ENCODE measurements at regions not wholly inside any gene's neighbourhood (a gene's known extent, or its start where the extent isn't known, plus 50 kb on each side); places are given as distances from the start of the nearest gene placed in this dataset.

DNA sequence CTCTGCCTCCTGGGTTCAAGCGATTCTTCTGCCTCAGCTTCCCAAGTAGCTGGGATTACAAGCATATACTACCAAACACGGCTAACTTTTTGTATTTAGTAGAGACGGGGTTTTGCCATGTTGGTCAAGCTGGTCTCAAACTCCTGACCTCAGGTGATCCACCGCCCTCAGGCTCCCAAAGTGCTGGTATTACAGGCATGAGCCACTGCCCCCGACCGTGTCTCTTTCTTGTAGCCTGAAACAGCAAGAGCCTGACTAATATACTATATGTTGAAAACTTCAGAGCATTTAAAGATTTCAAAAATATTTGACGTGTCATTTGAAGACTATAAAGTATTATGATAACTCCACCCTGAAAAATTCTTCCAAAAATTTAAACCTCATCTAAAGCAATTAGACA is 71.7 kb upstream of the ZNF648 start:
- peaks cover 15% of the 10 kb centered on the region for H3K4me1 Mint-ChIP-seq
- H3K4me3 Mint-ChIP-seq = no peak overlapping the region
- CTCF ChIA-PET = interaction anchor here (1.0 to 1.2 kb wide), 2 partner anchors 10 kb away, joined by 3 to 4 read pairs; no protein-coding TSS in a partner anchor
- no peak for DNase-seq
- H3K27ac Mint-ChIP-seq = no peak overlapping the region
- H3K9me3 Mint-ChIP-seq = peaks cover 22% of the 10 kb centered on the region
- H3K27me3 Mint-ChIP-seq = peaks cover 4% of the 10 kb centered on the region
- peaks cover 3% of the 10 kb centered on the region for H3K36me3 Mint-ChIP-seq

- no peaks in the 10 kb centered on the region for H3K4me1 Mint-ChIP-seq
- peaks cover 8% of the 10 kb centered on the region for H3K27me3 Mint-ChIP-seq
- H3K27ac Mint-ChIP-seq = no peak overlapping the region
- H3K9me3 Mint-ChIP-seq = peaks cover 11% of the 10 kb centered on the region
- CTCF ChIA-PET = interaction anchor here (0.8 to 1.8 kb wide), 2 partner anchors 14 kb away, joined by 3 to 7 read pairs; no protein-coding TSS in a partner anchor
- no peak for DNase-seq
- no peak overlapping the region for H3K4me3 Mint-ChIP-seq
- peaks cover 3% of the 10 kb centered on the region for H3K36me3 Mint-ChIP-seq
Measured at GRCh38 chr1:182129398-182129797, 67.9 kb upstream of the ZNF648 start.

DNA sequence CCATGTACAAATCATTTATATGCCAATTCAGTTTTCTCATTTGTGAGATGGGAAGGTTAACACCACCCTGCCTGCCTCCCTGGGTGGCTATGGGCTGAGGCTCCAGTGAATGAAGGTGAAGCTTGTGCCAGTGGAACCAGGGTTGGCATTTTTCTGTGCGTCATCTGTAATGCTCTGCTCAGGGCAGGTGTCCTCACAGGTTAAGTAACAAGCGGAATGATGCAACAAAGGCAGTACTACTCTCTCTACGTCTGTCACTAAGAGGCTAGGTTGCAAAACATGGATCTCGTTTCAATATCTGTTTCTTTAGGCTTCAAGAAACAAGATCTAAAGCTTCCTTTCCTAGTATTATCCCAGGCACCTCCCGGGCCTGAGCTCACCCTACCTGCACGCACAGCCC is 67.0 kb upstream of the ZNF648 start:
- Mint-ChIP-seq H3K27ac (no peak overlapping the region), H3K27me3 (peaks cover 12% of the 10 kb centered on the region), H3K36me3 (no peaks in the 10 kb centered on the region), H3K4me1 (no peaks in the 10 kb centered on the region), H3K4me3 (no peak overlapping the region), H3K9me3 (peaks cover 3% of the 10 kb centered on the region)
- no peak for DNase-seq
- CTCF ChIA-PET = interaction anchor here (0.8 kb wide), 1 partner anchor 15 kb away, joined by 3 read pairs; no protein-coding TSS in a partner anchor

DNA sequence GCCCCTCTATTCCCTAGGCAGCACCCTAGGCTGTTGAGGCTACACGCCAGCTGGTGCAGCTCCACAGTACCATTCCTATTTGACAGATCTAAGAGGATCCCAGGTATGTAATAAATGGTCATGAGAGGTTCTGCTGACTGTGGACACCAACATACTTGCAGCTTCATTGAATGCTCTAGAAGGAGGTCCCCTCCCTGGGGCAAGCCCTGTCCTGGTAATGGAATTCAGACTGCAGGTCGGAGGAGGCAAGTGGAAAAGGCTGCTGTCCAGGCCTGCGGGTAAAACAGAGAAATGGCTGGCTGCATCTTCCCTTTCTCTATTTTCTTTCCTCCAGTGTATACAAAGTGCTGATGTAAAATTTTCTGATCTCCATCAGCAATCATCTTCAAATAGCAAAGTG is 66.1 kb upstream of the ZNF648 start:
- H3K4me3 Mint-ChIP-seq = no peak overlapping the region
- no peaks in the 10 kb centered on the region for H3K4me1 Mint-ChIP-seq
- H3K9me3 Mint-ChIP-seq = no peaks in the 10 kb centered on the region
- H3K27me3 Mint-ChIP-seq = peaks cover 12% of the 10 kb centered on the region
- no peak for DNase-seq
- CTCF ChIA-PET = no interaction called here
- no peak overlapping the region for H3K27ac Mint-ChIP-seq
- H3K36me3 Mint-ChIP-seq = no peaks in the 10 kb centered on the region

GRCh38 chr1:182126272-182126800 is 64.8 kb upstream of the ZNF648 start:
- Mint-ChIP-seq H3K27ac (no peak overlapping the region), H3K4me3 (no peak overlapping the region), H3K4me1 (no peaks in the 10 kb centered on the region), H3K9me3 (no peaks in the 10 kb centered on the region), H3K36me3 (no peaks in the 10 kb centered on the region), H3K27me3 (peaks cover 16% of the 10 kb centered on the region)
- no peak for DNase-seq
- CTCF ChIA-PET = no interaction called here

DNA sequence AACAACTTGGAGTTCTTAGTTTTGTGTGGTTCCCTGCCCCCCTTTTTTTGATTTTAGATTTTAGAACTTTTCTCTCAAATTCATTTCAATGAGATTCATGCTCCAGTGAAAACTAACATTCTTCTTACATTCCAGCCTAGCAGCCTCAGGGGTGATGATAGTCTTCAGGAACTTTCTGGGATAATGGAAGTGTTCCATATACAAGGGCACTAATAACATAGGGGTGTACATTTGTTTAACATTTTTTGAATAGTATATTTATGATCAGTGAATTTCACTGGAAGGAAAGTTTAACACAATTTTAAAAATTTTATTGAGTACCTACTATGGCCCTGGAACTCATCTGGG is 61.4 kb upstream of the ZNF648 start:
- Mint-ChIP-seq H3K27me3 (peaks cover 12% of the 10 kb centered on the region), H3K27ac (no peak overlapping the region)
- CTCF ChIA-PET = no interaction called here

DNA sequence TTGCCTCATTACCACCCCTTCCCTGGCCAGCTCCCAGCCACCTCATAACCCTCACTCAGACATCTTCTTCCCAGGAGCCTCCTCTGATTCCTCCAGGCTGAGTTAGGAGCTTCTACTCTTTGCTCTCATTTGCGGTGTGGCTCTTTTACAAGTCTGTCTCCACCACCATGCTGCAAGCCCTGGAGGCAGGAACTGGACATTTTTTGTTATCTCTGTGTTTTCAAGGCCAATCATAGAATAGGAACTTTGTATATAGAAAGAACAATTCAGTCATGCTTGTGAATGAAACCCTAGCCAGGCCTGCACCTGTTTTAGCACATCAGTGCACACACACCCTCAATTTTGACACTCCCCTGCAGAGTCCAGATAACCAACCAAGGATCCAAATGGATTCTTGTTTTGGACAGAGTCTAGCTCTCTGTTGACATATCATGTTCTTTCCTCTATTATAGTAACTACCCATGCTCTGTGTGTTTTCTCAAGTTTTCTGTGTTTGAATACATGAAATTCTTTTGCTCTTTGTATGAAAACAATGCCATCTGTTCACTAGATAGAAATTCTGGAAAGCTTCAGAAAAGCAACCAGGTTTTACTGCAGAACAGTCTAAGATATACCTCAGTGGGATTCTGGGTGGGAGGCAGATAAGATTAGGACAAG is 60.9 kb upstream of the ZNF648 start:
- CTCF ChIA-PET = interaction anchor here (0.8 kb wide), 1 partner anchor 21 kb away, joined by 3 read pairs; no protein-coding TSS in a partner anchor
- Mint-ChIP-seq H3K9me3 (no peaks in the 10 kb centered on the region), H3K36me3 (no peaks in the 10 kb centered on the region), H3K27me3 (peaks cover 13% of the 10 kb centered on the region), H3K4me3 (no peak overlapping the region), H3K4me1 (no peaks in the 10 kb centered on the region), H3K27ac (no peak overlapping the region)
- DNase-seq = no peak

More for the DNA sequence above, 61.4 kb upstream of the ZNF648 start:
- Mint-ChIP-seq H3K4me3 (no peak overlapping the region), H3K36me3 (no peaks in the 10 kb centered on the region), H3K4me1 (no peaks in the 10 kb centered on the region), H3K9me3 (no peaks in the 10 kb centered on the region)
- no peak for DNase-seq

DNA sequence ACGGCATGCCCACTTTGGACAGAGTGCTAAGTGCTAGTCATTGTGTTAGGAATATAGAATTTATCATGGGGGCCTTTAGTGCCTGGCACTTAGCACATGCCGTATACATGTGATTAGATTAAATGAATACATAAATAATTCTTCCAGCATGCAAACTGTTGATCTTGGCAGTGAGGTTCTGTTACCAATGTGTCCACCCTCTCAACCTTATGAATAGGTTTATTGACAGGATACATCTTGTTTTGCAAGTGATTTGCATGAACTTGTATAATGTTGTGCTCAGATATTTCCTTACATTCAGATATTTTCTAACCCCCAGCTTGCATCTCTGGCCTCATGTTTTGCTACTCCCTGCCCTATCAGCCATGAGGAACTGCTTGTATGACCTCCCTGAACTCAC is 60.3 kb upstream of the ZNF648 start:
- Mint-ChIP-seq H3K27me3 (peaks cover 16% of the 10 kb centered on the region), H3K36me3 (no peaks in the 10 kb centered on the region), H3K27ac (no peak overlapping the region), H3K4me3 (no peak overlapping the region), H3K9me3 (no peaks in the 10 kb centered on the region), H3K4me1 (no peaks in the 10 kb centered on the region)
- CTCF ChIA-PET = interaction anchor here (0.8 kb wide), 1 partner anchor 22 kb away, joined by 3 read pairs; no protein-coding TSS in a partner anchor
- no peak for DNase-seq

DNA sequence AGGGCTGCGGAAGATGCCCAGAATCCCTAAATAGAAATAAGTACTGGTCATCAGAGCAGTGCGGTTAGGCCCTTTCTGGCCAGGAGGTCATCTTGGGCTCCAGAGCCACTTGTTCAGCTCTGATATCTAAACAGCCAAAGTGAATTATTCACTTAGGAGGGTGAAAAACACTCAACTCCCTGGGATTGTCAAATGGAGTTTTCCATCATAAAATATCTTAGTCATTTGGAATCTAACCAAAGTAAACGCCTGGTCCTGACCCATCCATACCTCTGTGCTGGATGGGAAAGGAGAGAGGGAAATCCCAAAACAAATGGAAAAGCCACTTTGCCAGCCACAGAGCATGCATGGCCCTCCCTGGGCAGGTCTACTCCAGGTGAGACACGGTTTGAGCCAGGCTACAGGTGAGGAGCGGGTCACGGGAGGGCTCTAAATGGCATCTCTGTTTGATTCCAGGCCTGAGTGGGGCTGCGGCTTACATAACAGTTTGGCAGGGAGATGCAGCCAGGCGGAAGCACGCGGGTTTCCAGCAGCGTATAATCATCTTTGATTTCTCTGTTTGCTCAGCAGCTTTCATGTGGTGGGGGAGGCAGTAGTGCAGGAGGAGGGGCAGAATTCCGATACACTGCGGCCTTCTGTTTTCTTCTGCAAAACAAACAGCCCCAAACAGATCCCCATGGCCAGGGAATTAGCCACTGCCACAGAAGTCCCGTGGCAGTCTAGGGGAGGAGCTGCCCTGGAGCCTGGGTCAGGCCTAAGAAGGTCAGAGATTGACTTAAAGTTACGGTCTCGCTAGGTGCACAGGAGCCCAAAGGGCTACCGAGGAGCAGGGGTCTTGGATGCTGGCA is 59.1 kb upstream of the ZNF648 start:
- no peaks in the 10 kb centered on the region for H3K36me3 Mint-ChIP-seq
- H3K9me3 Mint-ChIP-seq = no peaks in the 10 kb centered on the region
- H3K27me3 Mint-ChIP-seq = peaks cover 23% of the 10 kb centered on the region
- H3K4me3 Mint-ChIP-seq = no peak overlapping the region
- CTCF ChIA-PET = no interaction called here
- H3K27ac Mint-ChIP-seq = no peak overlapping the region
- H3K4me1 Mint-ChIP-seq = no peaks in the 10 kb centered on the region
- DNase-seq = no peak

GRCh38 chr1:182119631-182120030 is 58.1 kb upstream of the ZNF648 start:
- Mint-ChIP-seq H3K4me3 (no peak overlapping the region), H3K9me3 (no peaks in the 10 kb centered on the region), H3K27me3 (peaks cover 29% of the 10 kb centered on the region), H3K36me3 (no peaks in the 10 kb centered on the region), H3K27ac (no peak overlapping the region), H3K4me1 (no peaks in the 10 kb centered on the region)
- CTCF ChIA-PET = no interaction called here
- no peak for DNase-seq

DNA sequence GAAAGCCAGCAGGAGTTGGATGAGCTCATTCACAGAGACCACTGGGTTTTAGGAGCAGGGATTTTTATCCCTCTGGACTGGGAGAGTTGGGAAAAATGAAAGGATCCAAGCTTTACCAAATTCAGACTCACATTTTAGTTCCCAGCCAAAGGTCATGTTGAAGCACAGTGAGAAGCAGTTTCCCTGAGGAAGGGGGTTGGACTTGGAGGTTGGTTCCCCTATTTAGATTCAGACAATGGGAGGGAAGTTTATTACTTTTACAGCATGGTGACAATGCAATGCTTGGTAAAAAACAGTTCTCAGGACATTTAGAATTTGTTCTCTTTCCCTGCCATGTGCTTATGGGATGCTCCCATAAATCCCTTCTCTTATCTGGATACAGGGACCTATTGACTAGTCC is 57.3 kb upstream of the ZNF648 start:
- Mint-ChIP-seq H3K9me3 (no peaks in the 10 kb centered on the region), H3K36me3 (no peaks in the 10 kb centered on the region), H3K27ac (no peak overlapping the region), H3K4me1 (no peaks in the 10 kb centered on the region), H3K27me3 (peaks cover 34% of the 10 kb centered on the region), H3K4me3 (no peak overlapping the region)
- CTCF ChIA-PET = no interaction called here
- DNase-seq = no peak

DNA sequence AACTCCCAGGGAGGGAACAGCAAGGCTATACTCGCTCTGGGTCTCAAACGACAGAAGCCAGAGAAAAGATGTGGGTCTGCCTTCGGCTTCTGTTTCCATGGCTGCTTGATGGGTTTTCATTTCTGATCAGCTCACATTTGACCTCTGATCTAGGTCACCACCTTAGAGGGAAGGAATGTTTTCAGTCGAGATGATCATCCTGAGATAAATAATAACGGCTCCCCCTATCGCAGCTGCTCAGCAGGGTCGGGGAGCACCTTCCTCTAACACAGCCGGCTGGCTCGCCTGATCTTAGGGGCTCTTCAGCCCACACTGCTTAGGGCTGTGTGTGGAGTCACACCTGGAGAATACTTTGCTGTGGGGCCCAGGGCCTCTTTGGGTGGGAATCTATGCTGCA is 53.1 kb upstream of the ZNF648 start:
- H3K27me3 Mint-ChIP-seq = peaks cover 50% of the 10 kb centered on the region
- DNase-seq = no peak
- no peak overlapping the region for H3K27ac Mint-ChIP-seq
- no peak overlapping the region for H3K4me3 Mint-ChIP-seq
- H3K9me3 Mint-ChIP-seq = no peaks in the 10 kb centered on the region
- no peaks in the 10 kb centered on the region for H3K36me3 Mint-ChIP-seq
- H3K4me1 Mint-ChIP-seq = peaks cover 4% of the 10 kb centered on the region
- CTCF ChIA-PET = interaction anchor here (1.5 to 1.7 kb wide), 2 partner anchors 30 to 34 kb away, joined by 3 to 4 read pairs; no protein-coding TSS in a partner anchor

GRCh38 chr1:182113879-182114626 is 52.5 kb upstream of the ZNF648 start:
- no peak for DNase-seq
- peaks cover 50% of the 10 kb centered on the region for H3K27me3 Mint-ChIP-seq
- H3K9me3 Mint-ChIP-seq = no peaks in the 10 kb centered on the region
- H3K27ac Mint-ChIP-seq = no peak overlapping the region
- no peaks in the 10 kb centered on the region for H3K36me3 Mint-ChIP-seq
- no peak overlapping the region for H3K4me3 Mint-ChIP-seq
- CTCF ChIA-PET = interaction anchor here (1.0 to 1.7 kb wide), 3 partner anchors 30 to 33 kb away, joined by 3 to 4 read pairs (median 3); no protein-coding TSS in a partner anchor
- peaks cover 4% of the 10 kb centered on the region for H3K4me1 Mint-ChIP-seq

DNA sequence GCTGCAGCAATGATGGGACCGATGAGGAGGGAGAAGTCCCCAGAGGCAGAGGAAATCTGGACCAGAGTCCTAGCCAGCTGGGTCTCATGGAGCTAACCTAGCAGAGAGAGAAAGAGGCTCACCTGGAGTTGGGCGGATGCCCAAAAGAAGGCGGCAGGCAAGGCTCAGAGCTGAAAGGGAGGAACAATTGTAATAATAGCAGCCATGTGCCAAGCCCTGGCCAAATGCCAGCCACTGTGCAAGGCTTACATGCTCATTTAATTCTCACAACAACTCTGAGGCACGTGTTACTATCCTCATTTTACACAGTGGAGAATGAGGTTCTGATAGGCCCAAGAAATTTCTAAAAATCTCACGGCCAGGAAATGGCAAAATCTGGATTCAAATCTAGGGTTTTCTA is 50.0 kb upstream of the ZNF648 start:
- no peaks in the 10 kb centered on the region for H3K36me3 Mint-ChIP-seq
- H3K4me1 Mint-ChIP-seq = peaks cover 4% of the 10 kb centered on the region
- H3K4me3 Mint-ChIP-seq = no peak overlapping the region
- no peak overlapping the region for H3K27ac Mint-ChIP-seq
- H3K27me3 Mint-ChIP-seq = peaks cover 51% of the 10 kb centered on the region
- peaks cover 4% of the 10 kb centered on the region for H3K9me3 Mint-ChIP-seq
- CTCF ChIA-PET = interaction anchor here (0.6 kb wide), 1 partner anchor 30 kb away, joined by 3 read pairs; no protein-coding TSS in a partner anchor
- no peak for DNase-seq

All from activated naive CD4-positive, alpha-beta T cell treated with anti-CD3 and anti-CD28 coated beads, Interleukin-2, amount 10 ng/mL, durations not matched to agents 7 days and 5 days (primary cell).